ENCODE measurements at regions not wholly inside any gene's neighbourhood (a gene's known extent, or its start where the extent isn't known, plus 50 kb on each side); places are given as distances from the start of the nearest gene placed in this dataset.

DNA sequence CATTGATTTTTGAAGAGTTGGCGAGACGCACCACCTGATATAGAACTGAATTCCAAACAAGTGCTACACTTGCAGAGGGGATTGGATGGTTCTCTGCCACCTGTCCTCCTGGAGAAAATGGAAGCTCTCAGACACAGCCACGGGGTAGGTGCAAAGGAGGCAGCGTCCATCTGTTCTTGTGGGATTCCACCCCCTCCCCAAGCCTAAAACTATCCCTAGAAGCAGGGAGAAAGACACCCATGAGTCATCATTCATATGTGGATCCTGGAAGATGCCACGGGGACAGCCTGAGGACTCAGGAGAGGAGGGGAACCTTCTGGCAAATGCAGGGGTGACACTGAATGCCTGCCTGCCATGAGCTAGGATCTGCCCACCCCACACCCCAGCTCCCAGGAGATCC is 171.3 kb upstream of the CST7 start:
- DNase-seq (ENCODE audit: low read depth in 3 of 3) = no peak

DNA sequence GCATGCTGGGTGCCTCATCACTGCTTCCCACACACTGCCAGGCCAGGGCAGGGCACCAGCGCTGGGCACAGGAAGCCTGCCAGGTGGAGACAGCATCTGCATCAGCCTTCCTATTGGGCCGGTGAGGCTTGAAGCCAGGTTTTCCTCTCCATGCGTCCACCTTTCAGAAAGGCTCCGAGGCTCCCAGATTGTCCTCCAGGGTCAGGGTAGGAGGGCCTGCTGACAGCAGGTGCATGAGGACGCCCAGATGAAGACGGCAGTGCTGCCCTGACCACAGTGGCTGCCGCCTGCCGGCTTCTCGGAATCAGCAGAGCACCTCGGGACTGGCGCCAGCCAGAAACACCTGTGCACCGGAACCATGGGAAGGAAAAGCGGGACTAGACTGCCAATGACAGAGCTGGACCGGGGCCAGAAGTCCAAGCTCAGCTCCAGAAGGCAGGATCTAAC is 170.5 kb upstream of the CST7 start:
- no peak for DNase-seq (ENCODE audit: low read depth in 3 of 3)

- DNase-seq (ENCODE audit: low read depth in 3 of 3) = no peak
Observed at GRCh38 chr20:24779131-24779530, 169.9 kb upstream of the CST7 start.

DNA sequence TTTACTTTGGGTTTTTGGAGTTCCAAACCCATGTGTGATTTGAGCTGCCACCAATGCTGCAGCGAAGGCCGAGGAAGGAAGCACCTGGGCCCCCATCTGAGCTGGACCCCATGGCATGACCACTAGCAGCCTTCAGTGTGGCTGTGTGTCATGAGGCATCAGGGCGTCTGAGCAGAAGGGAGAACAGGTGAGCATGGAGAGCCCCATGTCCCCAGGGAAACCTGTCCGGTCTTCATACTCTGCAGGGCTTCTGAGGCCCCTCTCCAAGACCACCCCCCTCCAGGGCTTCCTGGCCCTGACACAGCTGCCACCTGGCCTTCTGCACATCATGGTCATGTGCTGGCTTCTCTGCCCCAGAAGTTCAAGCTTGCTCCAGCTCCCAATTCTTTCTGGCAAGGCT is 169.1 kb upstream of the CST7 start:
- no peak for DNase-seq (ENCODE audit: low read depth in 3 of 3)

GRCh38 chr20:24780674-24781417 is 168.2 kb upstream of the CST7 start:
- no peak for DNase-seq (ENCODE audit: low read depth in 3 of 3)

DNA sequence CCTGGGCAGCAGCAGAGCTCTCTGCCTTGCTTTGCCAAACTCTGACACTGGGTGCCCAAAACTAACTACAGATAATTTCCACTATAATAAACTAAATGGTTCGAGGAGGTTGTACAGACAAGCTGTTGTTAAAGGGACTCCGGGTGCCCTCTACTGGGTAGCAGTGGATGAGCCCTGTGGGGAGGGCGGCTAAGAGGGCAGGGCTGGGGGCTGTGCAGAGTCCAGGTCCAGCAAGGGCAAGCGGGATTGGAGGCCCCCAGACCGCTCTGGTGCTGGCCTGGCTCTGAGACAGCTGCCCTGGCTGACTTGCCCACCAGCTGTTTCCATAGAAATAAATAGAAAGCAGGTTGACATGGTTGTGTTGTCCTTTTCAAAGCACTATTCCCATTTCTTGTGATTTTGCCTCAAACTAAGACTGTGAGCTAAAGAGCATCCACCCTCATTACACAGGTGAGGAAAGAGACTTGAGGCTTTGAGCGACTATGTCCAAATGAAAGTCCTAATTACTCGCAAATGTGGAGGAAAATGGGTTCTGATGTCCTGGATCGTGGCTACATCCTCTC is 167.6 kb upstream of the CST7 start:
- peak in 1 of 3 experiments; percentile 8 for DNase-seq (ENCODE audit: low read depth in 3 of 3)

DNA sequence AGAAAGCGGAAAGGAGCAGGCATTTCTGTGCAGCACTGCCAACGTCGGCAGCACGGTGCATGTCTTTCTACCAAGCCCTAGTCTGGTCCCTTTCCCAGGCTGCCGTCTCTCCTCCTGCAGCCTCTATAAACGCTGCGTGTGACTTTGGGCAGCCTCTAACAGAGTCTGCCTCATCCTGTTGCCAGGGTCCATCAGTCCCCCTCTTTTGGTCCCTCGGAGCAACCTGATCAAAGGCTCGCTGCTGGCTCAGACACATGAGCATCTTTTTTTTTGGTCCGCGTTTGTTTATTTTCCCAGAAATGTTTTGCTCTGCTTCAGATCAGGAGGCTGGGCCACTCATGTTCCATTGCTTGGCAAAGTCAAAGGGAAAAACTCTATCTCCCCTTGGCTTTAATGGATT is 166.8 kb upstream of the CST7 start:
- DNase-seq (ENCODE audit: low read depth in 3 of 3) = no peak

DNA sequence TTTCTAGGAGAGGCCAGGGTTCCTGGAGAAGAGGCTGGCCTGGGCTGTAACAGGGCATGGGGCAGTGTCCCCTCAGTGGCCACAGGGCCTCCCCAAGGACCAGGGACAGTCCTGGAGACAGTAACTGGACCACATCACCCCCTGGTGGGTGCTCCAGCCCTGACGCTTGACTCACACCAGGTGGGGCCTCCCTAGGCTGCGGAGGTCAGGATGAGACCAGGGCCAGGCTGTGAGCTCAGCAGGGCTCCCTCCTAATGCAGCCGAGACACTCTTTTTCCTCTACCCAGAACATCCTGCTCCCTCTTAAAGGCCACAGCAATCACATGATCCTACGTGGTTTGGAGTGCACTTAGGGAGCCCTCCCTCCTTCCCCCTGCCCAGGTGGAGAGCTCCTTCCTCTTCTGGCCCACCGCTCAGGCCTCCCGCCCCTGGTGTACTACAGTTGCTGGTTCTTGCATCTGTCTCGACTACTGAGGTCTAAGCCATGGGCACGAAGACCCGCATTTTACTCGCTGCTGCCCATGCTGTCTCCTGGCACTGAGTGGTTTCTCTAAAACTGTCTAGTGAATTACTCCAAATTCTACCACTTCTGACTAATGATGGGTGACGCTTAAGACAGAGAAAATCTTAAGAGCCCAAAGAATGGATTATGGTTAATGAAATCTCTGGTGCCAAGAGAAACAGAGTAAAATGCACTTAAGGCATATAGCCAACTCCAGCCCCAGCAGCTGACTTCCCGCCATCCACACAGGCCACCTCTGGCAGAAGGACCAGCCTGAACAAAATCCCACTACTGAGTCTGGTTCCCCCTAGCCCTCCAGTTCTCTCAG is 166.1 kb upstream of the CST7 start:
- DNase-seq (ENCODE audit: low read depth in 3 of 3) = no peak

DNA sequence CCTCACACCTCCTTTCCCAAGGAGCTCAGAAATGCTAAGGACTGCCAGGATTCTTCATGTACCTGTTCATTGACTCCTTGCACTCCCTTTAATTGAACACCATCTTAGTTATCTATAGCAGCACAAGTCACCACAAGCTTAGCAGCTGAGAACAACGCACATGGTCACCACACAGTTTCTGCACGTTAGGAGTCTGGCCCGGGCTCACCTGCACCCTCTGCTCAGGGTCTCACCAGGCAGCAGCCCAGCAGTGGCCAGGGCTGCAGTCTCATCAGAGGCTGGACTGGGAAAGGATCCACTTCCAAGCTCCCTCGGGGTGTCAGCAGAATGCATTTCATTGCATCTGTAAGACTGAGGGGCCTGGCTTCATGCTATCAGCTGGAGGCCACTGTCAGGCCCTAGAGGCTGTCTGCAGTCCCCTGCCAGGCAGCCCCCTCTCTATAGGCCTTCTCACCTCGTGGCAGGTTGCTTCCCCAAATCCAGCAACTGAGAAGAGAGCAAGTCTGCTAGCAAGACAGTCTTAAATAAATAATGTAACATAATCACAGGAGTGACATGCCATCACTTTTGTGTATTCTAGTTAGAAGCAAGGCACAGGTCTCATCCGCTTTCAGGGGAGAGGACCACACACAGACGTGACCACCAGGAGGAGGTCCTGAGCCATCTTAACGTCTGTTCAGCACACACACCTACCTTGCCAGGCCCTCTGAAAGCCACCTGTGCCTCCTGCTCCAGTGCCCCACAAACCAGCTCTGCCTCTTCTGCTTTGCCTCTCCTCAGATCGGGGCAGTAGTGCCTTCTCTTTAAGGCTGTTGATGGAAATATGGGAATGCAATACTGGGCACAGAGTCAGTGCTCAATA is 165.2 kb upstream of the CST7 start:
- DNase-seq (ENCODE audit: low read depth in 3 of 3) = no peak

GRCh38 chr20:24784607-24785006 is 164.5 kb upstream of the CST7 start:
- DNase-seq (ENCODE audit: low read depth in 3 of 3) = no peak

DNA sequence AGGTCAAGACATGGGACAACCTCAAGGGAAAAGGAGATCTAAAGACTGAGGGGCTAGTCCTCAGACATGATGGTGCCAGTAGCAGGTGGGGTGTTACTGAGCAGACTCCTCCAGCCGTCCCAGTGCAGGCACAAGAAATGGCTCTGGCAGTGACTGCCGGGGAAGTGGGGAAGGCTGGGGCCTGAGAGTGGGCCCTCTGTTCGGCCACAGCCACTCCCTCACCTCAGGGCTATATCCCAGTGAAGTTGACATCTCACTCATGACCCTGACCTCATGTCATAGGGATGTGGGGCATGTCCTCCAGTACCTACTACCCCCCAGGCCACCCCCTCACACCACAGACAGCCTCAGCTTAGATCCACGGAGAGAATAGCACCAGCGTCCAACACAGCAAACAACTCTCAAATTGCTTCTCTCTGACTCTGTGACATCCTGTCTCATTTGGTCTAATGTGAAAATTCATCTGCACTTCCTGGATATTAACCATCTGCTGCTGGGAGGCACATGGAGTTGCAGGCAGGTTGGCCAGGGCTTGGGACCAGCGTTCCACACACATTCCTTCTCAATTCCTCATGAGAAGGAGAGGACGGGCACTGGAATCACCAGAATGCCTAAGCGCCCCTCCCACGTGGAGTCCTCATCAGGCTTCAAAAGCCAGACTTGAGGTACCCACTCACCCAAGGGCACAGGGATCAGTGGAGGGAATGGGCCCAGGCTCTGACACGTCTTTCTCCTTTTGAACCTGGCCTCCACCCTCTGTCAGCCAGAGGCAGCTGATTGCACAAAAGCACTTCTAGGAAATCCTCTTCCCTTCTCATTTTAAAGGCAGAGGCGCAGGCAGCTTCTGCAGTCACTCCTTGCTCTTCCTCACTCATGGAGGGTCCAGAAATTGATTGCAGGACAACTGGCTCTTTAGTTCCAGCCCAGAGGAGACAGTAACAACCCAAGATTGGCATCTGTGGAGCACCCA is 163.6 kb upstream of the CST7 start:
- no peak for DNase-seq (ENCODE audit: low read depth in 3 of 3)

DNA sequence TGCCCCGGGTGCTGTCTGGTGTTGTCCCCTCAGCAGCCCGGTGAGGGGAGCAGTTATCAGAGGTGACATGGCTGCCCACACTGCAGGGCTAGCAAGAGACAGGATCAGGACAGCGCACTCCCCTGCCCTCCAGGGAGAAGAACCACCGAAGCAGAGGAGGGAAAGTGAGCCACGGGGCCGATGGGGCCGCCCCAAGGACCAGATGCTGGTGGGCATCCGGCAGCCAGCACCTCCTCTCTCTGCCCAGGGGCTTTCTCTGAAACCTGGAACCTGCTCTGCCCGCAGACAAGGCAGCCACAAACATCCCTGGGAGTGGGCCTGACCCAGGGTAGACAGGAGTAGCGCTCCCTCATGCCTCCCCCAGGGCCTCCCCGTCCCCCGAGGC is 163.0 kb upstream of the CST7 start:
- DNase-seq (ENCODE audit: low read depth in 3 of 3) = no peak

- DNase-seq (ENCODE audit: low read depth in 3 of 3) = no peak
Observed at GRCh38 chr20:24786646-24787045, 162.4 kb upstream of the CST7 start.

DNA sequence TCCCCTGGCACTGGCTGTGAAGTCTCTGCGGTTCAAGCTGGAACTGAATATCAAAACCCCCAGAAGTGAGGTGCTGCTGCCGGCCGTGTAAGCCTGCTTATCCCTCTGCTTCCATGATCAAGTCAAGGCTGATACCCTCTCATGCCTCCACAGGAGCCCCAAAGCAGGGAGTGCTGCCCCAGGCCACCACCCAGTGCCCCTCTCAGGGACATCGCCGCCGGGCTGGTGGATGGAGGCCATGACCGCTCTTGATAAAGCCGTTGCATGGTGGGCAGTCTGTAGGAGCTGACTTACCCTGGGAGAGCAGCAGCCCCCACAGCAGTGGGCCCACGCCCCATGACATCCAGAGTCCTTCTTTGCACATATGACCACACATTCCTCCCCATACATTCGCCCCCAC is 162.0 kb upstream of the CST7 start:
- no peak for DNase-seq (ENCODE audit: low read depth in 3 of 3)

DNA sequence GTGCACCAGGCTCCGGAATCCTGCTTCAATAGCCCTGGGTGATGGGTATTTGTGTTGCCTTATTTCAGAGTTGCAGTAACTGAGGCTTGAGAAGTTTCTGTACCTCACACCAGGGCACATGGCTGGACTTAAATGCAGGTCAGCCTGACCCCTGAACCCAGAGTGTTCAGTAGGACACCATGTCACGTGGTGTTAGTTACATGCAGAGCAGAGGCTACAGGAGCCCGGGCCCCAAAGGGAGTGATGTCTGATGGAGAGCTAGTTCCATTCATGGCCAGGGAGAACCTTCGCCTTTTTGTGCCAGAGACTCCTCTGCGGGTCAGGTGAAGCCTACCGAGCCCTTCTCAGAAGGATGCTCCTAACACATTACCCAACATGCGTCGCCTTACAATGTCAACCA is 161.4 kb upstream of the CST7 start:
- no peak for DNase-seq (ENCODE audit: low read depth in 3 of 3)

DNA sequence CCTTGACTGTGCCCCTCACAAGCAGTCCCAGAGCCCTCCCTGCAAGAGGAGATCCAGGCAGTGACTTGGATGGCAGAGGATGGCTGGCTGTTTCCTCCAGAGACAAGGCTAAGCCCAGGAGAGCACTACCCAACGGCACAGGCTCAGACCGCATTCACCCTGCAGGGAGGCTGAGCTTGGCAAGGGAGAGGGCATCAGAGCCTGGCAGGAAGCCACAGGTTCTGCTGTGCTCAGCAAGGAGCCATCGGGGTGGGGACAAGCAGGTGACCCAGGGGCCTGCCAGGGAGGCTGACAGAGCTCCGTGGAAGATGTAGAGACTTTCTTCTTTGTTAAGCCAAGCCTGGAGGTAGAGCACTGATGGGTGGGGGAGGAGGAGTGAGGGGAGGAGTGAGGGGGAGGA is 159.2 kb upstream of the CST7 start:
- no peak for DNase-seq (ENCODE audit: low read depth in 3 of 3)

DNA sequence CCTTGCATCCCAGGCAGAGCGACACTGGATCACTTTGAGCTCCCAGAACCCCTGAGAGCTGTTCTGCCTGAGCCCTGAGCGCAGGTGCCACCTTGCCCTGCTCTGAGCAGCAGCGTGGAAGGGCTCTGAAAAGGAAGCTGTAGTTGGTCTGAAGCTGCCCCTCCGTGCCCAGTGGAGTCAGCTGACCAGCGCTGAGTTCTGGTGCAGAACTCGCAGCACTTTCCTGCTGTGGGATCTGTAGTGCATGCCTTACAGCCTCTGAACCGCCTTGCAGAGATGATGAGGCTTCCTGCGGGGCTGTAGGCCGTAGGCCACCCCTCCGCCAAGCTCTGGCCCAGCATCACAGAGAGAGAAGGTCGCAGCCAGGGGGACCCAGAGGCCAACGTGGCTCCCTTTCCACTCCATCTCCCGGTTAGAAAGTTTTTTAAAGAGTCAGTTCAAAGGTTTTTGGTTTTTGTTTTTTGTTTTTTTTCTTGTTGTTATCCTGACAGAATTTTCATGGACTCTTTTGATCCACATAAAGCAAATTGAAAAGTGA is 158.3 kb upstream of the CST7 start:
- no peak for DNase-seq (ENCODE audit: low read depth in 3 of 3)

DNA sequence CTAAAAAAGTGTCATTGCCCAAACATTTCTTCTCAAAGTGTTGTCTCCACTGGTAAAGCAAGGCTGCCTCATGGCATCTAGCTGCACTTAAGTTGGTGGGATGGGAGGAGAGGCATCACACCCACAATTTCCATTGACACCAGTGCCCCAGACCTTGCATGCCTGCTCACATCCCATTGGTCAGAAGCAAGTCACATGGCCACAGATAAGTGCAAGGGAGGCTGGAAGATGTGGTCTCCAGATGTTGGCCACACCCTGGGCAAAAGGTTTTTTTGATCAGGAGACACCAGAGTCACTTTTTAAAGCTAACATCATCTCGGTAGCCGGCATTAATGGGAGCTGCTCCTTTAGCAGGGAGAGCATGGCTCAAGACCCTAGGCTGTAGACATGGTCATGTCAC is 157.1 kb upstream of the CST7 start:
- DNase-seq (ENCODE audit: low read depth in 3 of 3) = no peak

GRCh38 chr20:24792641-24793495 is 156.2 kb upstream of the CST7 start:
- no peak for DNase-seq (ENCODE audit: low read depth in 3 of 3)

GRCh38 chr20:24795436-24795835 is 153.6 kb upstream of the CST7 start:
- no peak for DNase-seq (ENCODE audit: low read depth in 3 of 3)

Measured in stimulated activated CD4-positive, alpha-beta T cell treated with anti-CD3 and anti-CD28 coated beads, TNF-alpha, amount 100 ng/mL, for 24 hours (primary cell).